ENCODE measurements at regions not wholly inside any gene's neighbourhood (a gene's known extent, or its start where the extent isn't known, plus 50 kb on each side); places are given as distances from the start of the nearest gene placed in this dataset.

- intact Hi-C loops (cut with micrococcal nuclease), result no loop called here
These were observed 52.1 kb upstream of the HTATIP2 start for GRCh38 chr11:20311444-20311843.

DNA sequence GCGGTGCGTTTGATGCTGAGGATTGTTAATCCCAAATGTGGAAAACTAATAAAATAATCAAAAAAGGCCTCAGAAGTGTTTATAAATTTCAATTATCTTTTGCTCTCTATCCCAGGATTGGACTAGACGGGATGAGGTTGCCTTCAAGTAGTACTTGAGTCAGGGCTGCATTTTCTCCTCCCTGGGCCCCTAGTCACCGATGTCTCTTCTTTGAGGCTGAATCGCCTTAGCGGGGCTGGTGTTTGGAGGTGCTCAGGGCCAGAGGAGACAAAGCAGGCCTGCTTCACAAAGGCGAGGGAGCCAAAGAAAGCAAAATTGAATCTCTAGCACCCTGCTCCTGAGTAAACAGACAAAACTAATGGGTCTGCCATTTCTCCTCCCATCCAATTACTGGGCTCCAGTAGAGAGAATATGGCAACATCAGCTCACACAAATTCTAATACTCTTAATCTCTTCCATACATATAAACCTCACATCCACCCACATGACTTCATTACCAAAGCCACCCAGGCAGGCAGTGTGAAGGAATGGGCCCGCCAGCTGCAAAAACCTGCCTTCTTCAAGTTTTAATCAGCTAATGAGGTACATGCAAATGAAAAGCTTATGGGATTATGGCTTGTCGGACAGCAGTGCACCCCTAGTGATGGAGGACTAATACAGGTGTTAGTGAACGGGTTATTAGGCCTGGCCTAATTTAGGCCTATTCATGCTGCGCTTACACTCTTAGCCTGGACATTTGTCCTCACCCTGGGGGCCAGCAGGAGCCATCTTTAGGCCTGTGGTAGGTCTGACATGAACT, 52.7 kb upstream of the HTATIP2 start:
- intact Hi-C loops (cut with micrococcal nuclease), result no loop called here

DNA sequence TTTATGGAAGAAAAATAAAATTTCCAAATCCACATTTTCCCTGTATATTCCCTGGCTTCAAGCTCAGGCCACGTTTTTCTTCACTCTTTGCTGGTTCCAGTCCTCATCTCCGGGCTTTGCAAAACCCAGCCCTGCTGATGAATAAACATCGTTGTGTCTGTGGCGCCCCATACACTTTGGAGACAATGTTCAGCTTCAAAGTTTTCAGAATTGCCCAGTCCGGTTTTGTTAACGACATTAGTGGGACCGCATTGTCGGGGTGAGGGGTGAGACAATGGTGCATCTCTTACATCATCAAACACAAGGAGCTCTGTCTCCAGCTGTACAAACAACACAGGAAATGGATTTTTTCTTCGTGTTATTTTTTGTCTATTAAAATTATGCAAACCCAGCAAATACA, 53.4 kb upstream of the HTATIP2 start:
- intact Hi-C loops (cut with micrococcal nuclease), result no loop called here

DNA sequence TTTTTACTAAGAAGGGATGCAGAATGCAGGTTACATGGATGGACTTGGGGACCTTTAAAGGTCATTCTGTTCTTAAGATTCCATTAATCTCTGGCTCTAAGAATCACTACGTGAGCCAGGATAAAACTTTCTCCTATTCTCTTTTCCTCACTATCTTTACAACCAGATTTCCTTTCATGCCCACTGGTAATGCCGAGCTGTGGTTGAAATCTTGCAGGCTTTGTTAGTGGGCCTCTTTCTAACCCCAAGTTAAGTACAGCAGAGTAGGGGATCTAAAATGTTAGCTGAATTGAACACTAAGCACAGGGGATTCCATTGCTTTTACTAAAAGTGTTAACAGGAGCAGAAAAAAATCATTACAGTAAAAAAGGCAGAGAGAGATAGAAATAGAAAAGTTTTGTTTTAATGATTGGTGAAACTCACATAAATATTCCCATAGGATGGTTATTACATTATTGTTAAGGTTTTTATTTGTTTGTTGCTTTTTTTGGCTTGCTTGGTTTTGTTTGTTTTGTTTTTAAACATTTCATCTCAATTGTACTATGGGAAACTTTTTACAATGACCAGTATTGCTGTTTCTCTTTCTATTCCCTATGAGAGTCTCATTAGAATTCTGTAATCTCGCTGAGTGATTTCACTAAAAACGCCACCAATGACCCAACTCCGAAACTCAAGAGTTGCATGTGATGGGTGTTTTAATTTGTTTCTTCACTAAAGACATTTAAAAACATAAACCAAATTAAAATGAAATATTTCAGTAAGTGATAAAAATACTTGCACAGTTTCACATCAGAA, 54.1 kb upstream of the HTATIP2 start:
- intact Hi-C loops (cut with micrococcal nuclease), result no loop called here

- intact Hi-C loops (cut with micrococcal nuclease), result no loop called here
These were observed 54.9 kb upstream of the HTATIP2 start for GRCh38 chr11:20308601-20309000.

GRCh38 chr11:20303391-20303965, 60.0 kb upstream of the HTATIP2 start:
- intact Hi-C loops (cut with micrococcal nuclease), result no loop called here

GRCh38 chr11:20293992-20294391, 69.5 kb upstream of the HTATIP2 start:
- intact Hi-C loops (cut with micrococcal nuclease), result no loop called here

- intact Hi-C loops (cut with micrococcal nuclease), result no loop called here
These were observed 70.0 kb upstream of the HTATIP2 start for GRCh38 chr11:20293531-20293930.

- intact Hi-C loops (cut with micrococcal nuclease), result no loop called here
These were observed 73.8 kb upstream of the HTATIP2 start for GRCh38 chr11:20289732-20290131.

DNA sequence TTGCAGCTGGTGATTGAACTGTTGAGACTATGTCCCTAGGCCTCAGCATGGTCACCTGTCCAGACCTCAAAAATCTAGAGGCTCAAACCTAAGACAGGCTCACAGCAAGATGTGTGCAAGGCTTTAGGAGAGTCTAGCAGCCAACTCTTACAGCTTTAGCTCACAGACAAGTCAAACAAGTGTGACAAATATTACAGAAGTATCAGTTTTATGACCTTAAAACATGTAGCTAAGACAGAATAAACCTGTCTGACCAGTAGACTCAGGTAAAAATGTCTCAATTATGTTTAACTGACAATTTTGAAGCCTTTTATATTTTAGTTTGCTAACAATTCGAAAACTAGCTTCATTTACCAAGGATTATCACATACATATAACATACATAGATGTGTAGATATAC, 80.0 kb upstream of the HTATIP2 start:
- intact Hi-C loops (cut with micrococcal nuclease), result no loop called here

- intact Hi-C loops (cut with micrococcal nuclease), result no loop called here
These were observed 84.8 kb upstream of the HTATIP2 start for GRCh38 chr11:20278727-20279126.

DNA sequence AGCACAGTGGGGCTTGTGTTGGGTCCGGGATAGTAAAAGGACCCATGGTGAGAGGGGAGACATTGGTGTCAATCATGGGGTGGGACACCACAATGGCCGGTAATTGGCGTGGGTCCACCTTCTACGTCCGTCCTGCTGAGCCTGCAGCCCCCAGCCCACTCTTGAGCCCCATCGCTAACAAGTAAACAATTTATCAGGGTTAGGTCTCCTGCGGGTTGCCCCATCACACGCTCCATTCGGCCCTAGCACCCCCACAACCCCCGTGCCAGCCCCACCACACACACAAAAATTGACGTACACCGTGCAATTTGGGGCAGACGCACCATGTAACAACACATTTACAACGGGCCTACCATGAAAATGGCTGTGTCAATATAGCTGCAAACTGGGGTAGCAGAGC, 86.5 kb upstream of the HTATIP2 start:
- intact Hi-C loops (cut with micrococcal nuclease), result no loop called here

DNA sequence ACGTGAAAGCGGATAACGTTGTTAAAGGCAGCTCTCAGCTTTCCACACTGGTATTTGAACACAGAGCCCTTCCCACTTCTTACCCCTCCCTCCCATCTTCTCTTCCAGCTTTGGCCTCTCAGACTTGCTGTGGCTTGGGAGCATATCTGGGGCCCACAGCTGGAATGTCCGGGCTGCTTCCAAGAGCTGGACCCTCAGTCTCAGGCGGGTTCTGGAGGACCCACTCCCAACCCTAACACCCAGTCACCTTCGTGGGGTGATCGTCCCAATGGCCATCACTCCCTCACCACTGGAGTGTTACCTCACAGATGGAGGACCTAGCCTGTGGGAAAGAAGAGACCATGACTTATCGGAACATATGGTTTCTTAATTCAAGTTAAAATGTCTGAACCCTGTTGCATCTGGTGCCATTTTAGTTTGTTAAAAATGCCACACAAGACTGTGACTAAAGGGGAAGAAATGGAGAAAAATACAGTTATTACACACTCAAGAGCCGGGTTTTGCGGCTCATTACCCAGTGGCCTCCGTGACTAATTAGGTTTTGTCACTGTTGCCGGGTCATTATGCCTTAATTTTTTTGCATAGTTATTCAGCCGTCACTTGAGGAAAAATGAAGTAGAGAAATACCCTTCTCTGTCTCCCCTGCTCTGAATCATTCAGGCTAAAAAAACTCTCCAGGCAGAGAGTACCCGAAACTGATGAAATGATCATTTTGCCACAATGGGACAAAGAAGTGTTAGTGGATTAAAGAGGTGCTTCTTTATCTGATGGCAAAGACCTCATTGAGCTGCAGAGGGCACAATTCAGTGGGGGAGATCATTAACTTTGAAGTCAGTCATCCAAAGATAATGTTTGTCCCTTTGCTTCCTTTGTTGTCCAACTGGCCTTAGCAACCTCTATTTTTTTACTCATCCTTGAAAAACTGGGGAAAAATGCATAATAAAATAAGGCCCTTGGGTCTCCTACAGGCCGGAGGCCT, 87.2 kb upstream of the HTATIP2 start:
- intact Hi-C loops (cut with micrococcal nuclease), result no loop called here

- intact Hi-C loops (cut with micrococcal nuclease), result no loop called here
These were observed 89.5 kb upstream of the HTATIP2 start for GRCh38 chr11:20274031-20274430.

DNA sequence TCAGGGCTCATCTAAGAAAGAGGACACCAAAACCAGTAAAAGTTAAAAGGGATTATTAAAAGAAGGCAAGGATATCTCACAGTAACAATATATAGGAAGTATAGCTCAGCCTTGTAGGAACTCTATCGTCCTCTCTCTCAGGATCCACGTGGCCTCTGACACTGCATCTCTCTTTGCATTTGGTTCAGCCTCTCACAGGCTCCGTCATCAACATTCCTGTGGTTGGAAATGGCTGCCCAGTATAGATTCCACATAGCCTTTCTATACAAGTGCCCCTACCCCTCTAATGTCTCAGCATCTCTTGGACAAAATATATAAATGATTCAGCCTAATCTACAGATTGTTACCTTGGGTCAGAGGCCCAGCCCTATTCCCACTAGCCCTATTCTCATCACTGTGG, 101.3 kb upstream of the DBX1 start:
- intact Hi-C loops (cut with micrococcal nuclease), result no loop called here

DNA sequence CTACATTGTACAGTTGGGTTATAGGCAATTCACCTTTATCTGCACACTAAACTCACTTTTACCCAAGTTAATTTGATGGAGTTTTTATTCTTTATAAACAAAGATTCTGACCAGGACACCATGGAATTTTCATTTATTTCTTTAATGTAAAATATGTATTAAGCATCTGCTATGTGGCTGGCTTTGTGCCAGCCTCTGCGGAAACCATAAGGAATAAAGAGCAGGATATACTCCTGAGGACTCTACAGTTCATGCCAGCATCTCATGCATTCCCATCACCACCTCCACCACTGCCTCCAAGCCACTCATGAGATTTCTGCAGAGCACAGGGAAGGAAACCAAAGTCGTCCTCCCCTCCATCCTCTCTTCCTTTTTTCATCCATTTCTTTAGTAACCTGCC, 100.0 kb upstream of the DBX1 start:
- intact Hi-C loops (cut with micrococcal nuclease), result no loop called here

DNA sequence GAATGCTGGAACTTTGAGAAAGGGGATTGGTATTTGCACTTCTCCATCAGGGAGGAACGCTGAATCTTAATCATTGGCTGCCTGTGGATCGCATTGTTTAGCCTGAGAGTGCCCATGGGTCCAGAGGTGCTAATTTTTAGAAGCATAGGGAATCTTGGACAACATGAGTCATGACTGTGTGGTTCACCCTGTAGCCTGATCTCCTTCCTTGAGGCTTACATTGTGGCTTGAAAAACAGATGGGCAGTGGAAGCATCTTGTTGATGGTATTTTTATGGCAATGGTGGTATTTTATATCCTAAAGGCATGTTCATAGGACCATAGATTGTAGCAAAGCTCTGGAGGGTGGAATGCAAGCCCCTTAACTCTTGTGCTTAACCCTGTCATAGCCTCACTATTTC, 99.2 kb upstream of the DBX1 start:
- intact Hi-C loops (cut with micrococcal nuclease), result no loop called here

DNA sequence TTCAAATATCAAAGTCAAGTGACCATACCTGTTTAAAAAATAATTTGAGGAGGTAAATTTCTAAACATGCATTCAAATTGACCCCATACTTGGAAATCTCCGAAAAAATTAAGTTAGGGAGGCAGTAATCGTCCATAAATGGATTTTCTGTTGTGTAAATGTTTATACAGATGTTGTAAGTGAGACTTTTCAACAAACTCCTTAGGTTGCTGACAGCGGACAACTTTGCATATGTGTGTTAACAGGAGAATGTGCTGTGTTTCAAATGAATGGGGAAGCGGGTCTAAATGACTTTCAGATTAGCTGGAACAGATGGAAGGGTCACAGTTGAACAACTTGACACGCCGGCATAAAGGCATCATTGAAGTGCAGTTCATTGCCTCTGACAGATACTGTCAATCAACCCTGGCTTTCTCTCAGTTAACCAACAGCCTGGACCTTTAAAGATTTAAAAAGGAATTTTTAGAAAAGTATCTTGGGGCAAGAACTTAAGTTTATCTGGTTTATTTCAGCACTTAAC, 98.2 kb upstream of the DBX1 start:
- intact Hi-C loops (cut with micrococcal nuclease), result no loop called here

- intact Hi-C loops (cut with micrococcal nuclease), result no loop called here
These were observed 96.7 kb upstream of the DBX1 start for GRCh38 chr11:20256925-20257324.

DNA sequence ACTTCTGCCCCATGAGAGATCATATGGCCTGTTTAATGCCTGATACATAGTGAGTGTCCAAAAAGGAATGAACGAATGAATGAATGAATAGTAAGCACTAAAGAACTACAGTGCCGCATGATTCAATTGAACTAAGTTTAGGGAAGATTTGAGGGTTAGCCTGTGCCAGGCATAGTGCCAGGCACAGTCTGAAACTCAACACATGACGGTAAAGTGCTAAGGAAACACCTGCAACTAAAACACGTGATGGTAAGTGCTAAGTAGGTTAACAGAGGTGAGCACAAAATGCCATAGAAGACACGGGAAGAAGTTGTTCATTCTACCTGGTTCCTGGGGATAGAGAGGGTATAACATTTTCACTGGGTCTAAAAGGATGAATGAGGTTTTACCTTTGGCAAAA, 93.5 kb upstream of the DBX1 start:
- intact Hi-C loops (cut with micrococcal nuclease), result no loop called here

DNA sequence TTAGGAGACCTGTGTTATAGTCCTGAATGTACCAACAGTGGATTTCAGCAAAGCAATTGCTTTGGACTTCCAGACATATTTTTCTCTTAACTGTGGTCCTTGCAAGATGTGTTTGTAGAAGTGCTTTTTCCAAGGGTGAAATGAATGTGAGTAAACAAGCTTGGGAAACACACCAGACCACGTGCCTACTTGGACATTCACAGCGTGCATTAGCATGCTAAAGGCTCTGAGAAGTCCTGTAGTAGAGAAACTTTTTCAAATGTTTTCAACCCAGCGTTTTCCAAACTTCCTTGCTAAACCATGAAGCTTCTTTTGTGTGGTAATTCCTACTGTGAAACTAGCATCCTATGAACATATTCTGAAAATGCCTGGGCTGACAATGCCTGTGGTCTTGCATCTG, 91.2 kb upstream of the DBX1 start:
- intact Hi-C loops (cut with micrococcal nuclease), result no loop called here

Measured in T-helper 1 cell treated with Interleukin-12 subunit alpha and Interleukin-12 subunit beta and Interleukin-4 antibody, amounts not matched to agents 30 ng/mL and 1 ng/mL, for 36 hours (primary cell).